T-helper 1 cell (primary cell): ENCODE measurements at regions not wholly inside any gene's neighbourhood (a gene's known extent, or its start where the extent isn't known, plus 50 kb on each side); places are given as distances from the start of the nearest gene placed in this dataset.

ENCODE experiments used
- DNase-seq, 5 donors: peaks; one replicate each; pipeline ENCODE4 v3.0.0-alpha.2; 2012 to 2020

GRCh38 chr4:128600410-128600809 lies 209.1 kb upstream of the JADE1 start:
- no peak for DNase-seq

GRCh38 chr4:128597500-128597899 lies 212.0 kb upstream of the JADE1 start:
- DNase-seq, result no peak

GRCh38 chr4:128596853-128597252 lies 212.6 kb upstream of the JADE1 start:
- DNase-seq, result no peak

- DNase-seq, result no peak
These were observed 213.4 kb upstream of the JADE1 start for GRCh38 chr4:128596115-128596514.

GRCh38 chr4:128591482-128591881 lies 218.0 kb upstream of the JADE1 start:
- DNase-seq, result no peak

GRCh38 chr4:128590773-128591172 lies 218.7 kb upstream of the JADE1 start:
- no peak for DNase-seq

GRCh38 chr4:128590034-128590740 lies 219.3 kb upstream of the JADE1 start:
- no peak for DNase-seq

GRCh38 chr4:128589384-128589965 lies 220.0 kb upstream of the JADE1 start:
- no peak for DNase-seq

GRCh38 chr4:128587382-128587781 lies 222.1 kb upstream of the JADE1 start:
- no peak for DNase-seq

- no peak for DNase-seq
These were observed 225.5 kb upstream of the JADE1 start for GRCh38 chr4:128583753-128584712.

GRCh38 chr4:128582427-128582870 lies 227.1 kb upstream of the JADE1 start:
- no peak for DNase-seq

- DNase-seq, result no peak
These were observed 230.2 kb upstream of the JADE1 start for GRCh38 chr4:128579154-128579853.

GRCh38 chr4:128574706-128575105 lies 234.8 kb upstream of the JADE1 start:
- peak; percentile 18 to 69 (median 27) for DNase-seq

GRCh38 chr4:128573781-128574508 lies 235.6 kb upstream of the JADE1 start:
- no peak for DNase-seq

- no peak for DNase-seq
These were observed 236.7 kb upstream of the JADE1 start for GRCh38 chr4:128572778-128573241.

GRCh38 chr4:128571747-128572146 lies 237.8 kb upstream of the JADE1 start:
- no peak for DNase-seq

GRCh38 chr4:128570387-128570975 lies 239.0 kb upstream of the JADE1 start:
- DNase-seq, result no peak

GRCh38 chr4:128566693-128567092 lies 242.8 kb upstream of the JADE1 start:
- no peak for DNase-seq

- no peak for DNase-seq
These were observed 243.8 kb upstream of the JADE1 start for GRCh38 chr4:128565565-128566186.

GRCh38 chr4:128565054-128565453 lies 244.4 kb upstream of the JADE1 start:
- DNase-seq, result no peak

- no peak for DNase-seq
These were observed 245.3 kb upstream of the JADE1 start for GRCh38 chr4:128564081-128564630.
